ENCODE measurements at regions not wholly inside any gene's neighbourhood (a gene's known extent, or its start where the extent isn't known, plus 50 kb on each side); places are given as distances from the start of the nearest gene placed in this dataset.

GRCh38 chr5:33254579-33254978 is 186.2 kb upstream of the TARS1 start:
- TF ChIP-seq CTCF (IDR thresholded peaks at IDR 0.05 in 4 of 5, conservative IDR thresholded peaks at IDR 0.05 in 1 of 5) (no peak), POLR2A (IDR thresholded peaks at IDR 0.05) (no peak)
